A549 (cell line): ENCODE measurements at regions not wholly inside any gene's neighbourhood (a gene's known extent, or its start where the extent isn't known, plus 50 kb on each side); places are given as distances from the start of the nearest gene placed in this dataset.

Experiments used
- CBX2 ChIP-seq: fragments of 200-600 bp; sonication (generic); IDR thresholded peaks from 2 replicates; pipeline ENCODE4 v1.6.1; 2016; ENCODE audit warnings: low read depth, mild to moderate bottlenecking, borderline replicate concordance
- CBX8 ChIP-seq: fragments of 200-600 bp; sonication (generic); IDR thresholded peaks from 2 replicates; pipeline ENCODE4 v1.6.1; 2016
- CEBPB ChIP-seq, 2 experiments: fragments of >200 bp in 1 of 2; sonication (Bioruptor Twin) in 1 of 2; formaldehyde crosslinking in 1 of 2; IDR thresholded peaks; 2 replicates each; pipeline ENCODE4 v1.6.1; 2012 to 2016
- CTCF ChIP-seq: fragments of >200 bp; sonication (Bioruptor Twin); formaldehyde crosslinking; IDR thresholded peaks from 3 replicates; pipeline ENCODE4 v1.5.1; 2016
- EHMT2 ChIP-seq: fragments of 200-600 bp; sonication (generic); IDR thresholded peaks from 2 replicates; pipeline ENCODE4 v1.6.1; 2016; ENCODE audit warnings: antibody characterized with exemption, low read depth, mild to moderate bottlenecking, moderate library complexity
- EP300 ChIP-seq, 2 experiments: fragments of >200 bp; sonication (Bioruptor Twin); formaldehyde crosslinking; IDR thresholded peaks; 2 replicates in 1 of 2; 3 replicates in 1 of 2; pipeline ENCODE4 v1.6.1; 2016 to 2017
- ESRRA ChIP-seq: fragments of 150-350 bp; IDR thresholded peaks from 2 replicates; pipeline ENCODE4 v1.6.1; 2014; ENCODE audit warnings: mild to moderate bottlenecking, low read length, borderline replicate concordance
- FOXS1 ChIP-seq: fragments of 250-450 bp; sonication (Bioruptor Pico); IDR thresholded peaks from 2 replicates; pipeline ENCODE4 v1.5.0; 2020; ENCODE audit warnings: mild to moderate bottlenecking, moderate library complexity
- POLR2A ChIP-seq: IDR thresholded peaks from 2 replicates; pipeline ENCODE4 v1.6.1; 2012; ENCODE audit warnings: mild to moderate bottlenecking, low read length

- TF ChIP-seq CTCF: no peak
- no peak for TF ChIP-seq CBX2
- TF ChIP-seq CEBPB (IDR thresholded peaks at IDR 0.05): no peak
- TF ChIP-seq ESRRA: no peak
- no peak for TF ChIP-seq EHMT2
- TF ChIP-seq CBX8: no peak
- TF ChIP-seq FOXS1 (CRISPR knock-in tag): no peak
- no peak for TF ChIP-seq POLR2A
- TF ChIP-seq EP300 (IDR thresholded peaks at IDR 0.05): no peak
Observed at GRCh38 chr1:198913667-198914066, 274.8 kb downstream of the PTPRC start.
